ENCODE measurements at regions not wholly inside any gene's neighbourhood (a gene's known extent, or its start where the extent isn't known, plus 50 kb on each side); places are given as distances from the start of the nearest gene placed in this dataset.
"Not testable (repeated sequence)": the region's sequence is repeated elsewhere in the genome, so short reads cannot be mapped to it uniquely, and the experiment has no call there.

DNA sequence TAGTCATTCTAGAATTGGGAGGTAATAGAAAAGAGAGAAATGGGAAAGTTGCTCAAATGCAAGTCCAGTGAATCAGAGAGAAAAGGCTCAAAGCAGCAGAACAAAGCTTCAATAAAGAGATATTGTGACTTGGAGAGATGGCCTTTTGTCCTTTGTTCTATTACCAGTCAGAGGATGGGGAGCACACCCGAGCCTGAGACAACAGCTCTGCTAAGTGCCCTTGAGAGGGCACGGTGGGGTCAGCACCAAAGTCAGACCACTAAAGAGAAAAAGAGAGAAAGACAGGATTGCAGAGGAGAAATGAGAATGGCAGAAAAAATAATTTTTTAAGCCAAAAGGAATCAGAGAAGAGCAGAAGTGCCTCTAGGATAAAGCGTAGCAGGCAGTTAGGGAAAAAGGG, 553.1 kb downstream of the TTLL7 start:
- intact Hi-C loops (cut with DNase I); ATAC-seq; DNase-seq: not testable (repeated sequence)

DNA sequence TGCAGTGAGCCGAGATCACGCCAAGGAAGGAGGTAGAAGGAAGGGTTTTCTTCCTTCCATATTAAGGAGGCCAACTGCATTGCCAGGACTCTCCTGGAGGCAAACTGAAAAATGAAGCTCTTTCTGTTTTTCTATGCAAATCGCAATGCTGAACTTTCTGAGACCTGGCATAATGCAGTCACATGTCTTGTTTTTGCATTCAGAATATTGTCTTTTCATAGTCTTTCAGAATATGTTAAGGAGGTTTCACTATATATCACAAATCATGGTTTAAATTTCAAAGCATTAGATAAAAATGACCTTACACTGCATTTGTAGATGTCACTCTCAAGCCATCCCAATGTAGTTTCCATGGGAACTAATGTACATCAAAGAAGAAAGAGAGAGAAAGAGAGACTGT, 556.5 kb downstream of the TTLL7 start:
- intact Hi-C loops (cut with DNase I); ATAC-seq; DNase-seq: not testable (repeated sequence)

DNA sequence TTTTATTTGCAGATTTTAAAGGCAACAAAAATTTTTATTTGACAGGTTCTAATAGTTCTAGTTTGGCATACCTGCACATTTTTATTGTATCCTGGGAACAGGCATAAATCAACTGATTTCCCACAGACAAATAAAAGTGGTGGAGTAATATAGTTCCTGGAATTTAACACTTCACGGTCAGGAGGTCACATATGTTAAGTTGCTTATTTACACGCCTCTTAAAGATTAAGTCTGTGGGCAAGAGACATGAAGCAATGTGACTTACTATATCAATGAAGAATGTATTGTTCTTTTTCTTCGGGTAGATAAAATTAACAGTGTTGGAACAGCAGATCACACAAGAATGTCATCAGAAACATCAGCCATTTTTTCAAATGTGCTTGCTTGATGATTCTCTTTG, 558.3 kb downstream of the TTLL7 start:
- ATAC-seq; intact Hi-C loops (cut with DNase I); DNase-seq: not testable (repeated sequence)

DNA sequence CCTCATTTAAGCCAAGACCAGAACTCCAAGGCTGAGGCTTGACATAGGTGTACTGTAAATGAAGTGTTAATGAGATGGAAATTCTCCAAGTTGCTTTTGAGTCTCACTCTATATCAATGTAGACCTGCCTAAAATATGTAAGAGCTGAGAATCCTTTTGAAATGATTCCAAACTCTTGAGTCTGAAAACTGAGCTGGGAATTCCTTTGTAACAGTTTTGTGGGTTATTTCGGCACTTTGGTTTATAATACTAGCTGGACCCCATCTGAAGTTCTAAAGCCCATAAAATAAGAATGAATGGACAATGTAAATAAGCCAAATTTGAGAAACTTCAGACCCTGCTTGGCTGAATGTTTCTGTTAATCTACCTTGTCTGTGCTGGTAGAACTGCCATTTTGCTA, 558.9 kb downstream of the TTLL7 start:
- DNase-seq; ATAC-seq; intact Hi-C loops (cut with DNase I): not testable (repeated sequence)

DNA sequence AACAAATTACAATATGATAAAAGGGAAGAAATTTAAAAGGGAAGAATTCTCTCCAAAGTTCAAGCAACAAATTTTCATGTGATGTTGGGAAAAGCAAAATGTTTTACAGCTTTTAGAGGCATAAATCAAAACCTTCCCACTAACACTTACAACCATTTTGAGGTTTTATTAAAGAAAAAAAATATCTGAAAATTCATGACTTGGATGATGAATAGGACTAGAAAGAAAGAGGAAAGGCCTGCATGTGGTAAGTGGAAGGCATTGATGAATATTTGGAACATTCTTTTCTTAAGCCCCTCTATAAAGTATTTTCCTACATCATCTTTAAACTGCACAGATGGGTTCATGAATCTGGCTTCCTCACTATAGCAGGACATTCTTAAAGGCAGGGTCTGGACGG, 560.6 kb downstream of the TTLL7 start:
- ATAC-seq; DNase-seq; intact Hi-C loops (cut with DNase I): not testable (repeated sequence)

DNA sequence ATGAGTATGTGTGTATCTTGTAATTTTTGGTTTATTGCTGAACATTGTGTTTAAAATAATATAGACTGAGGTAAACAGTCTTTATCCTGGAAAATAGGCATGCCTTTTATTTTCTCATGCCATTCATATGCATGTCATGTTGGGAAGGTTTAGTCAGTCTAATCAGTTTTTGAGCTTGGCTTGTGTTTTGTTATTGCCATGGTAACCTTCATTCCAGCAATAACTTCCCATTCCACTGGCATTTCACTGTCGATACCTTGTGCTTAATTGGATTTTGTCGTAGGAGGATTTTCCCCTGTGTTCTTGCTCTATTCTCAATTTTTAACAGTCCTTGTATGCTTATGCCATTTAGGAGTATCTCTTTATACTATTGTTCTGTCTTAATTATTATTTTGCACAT, 563.6 kb downstream of the TTLL7 start:
- peak in 1 of 2 donors; percentile 36 for ATAC-seq
- DNase-seq; intact Hi-C loops (cut with DNase I): not testable (repeated sequence)

DNA sequence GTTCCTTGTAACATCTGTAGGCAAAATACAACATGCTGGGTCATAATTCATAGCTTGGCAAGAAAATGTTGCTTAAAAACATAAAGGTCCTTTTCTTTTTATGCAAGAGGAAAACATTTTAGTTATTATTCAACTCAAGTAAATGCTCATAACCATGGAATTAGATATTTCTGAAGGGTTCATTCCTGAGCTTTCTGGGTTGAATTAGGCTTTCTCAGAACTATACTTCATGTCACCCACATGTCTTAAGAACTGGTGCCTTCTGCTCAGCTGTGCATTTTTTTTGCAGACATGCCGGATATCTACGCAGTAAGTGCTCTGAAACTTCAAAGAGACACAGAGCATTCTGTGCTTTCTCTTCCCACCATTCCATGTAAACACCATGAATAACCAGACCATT, 571.4 kb downstream of the TTLL7 start:
- ATAC-seq; intact Hi-C loops (cut with DNase I): not testable (repeated sequence)

DNA sequence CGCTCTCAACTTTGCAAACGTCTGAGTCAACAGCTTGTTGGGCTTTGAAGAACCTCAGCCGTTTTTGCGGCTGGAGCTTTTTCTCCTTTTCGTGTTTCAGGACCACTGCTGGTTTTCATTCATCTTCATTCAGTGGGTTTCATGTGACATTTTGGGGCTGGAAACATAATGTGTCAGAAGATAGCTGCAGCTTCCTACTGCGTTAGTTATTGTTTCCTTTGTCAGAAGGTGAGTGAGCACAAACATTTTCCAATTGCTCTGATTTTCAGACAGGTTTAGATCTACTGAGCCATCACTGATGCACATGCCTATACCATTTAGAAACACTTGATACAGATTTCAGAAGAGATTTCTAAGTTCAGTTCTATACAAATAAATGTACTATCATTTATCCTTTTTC, 575.5 kb downstream of the TTLL7 start:
- DNase-seq; ATAC-seq; intact Hi-C loops (cut with DNase I): not testable (repeated sequence)

More for the DNA sequence above, 571.4 kb downstream of the TTLL7 start:
- DNase-seq = not testable (repeated sequence)

DNA sequence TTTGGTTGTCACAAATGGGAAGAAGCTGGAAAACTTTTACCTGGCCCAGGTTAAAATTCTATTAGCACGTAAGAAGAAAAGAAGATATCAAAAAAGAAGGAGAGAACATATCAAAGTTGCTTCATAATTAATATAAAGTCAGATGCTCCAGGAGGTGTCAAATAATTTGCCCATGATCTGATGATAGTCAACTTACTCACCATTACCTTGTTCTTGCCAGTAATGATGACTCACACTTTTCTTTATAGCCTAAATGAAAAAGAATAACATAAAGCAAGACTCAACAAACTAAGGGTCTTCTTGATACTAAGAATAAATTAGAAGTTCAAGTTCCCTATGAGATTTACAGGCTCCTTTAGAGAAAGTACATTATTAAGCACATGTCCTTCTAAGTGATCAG, 580.4 kb downstream of the TTLL7 start:
- DNase-seq (no peak), ATAC-seq (no peak)
- intact Hi-C loops (cut with DNase I) = no loop called here

DNA sequence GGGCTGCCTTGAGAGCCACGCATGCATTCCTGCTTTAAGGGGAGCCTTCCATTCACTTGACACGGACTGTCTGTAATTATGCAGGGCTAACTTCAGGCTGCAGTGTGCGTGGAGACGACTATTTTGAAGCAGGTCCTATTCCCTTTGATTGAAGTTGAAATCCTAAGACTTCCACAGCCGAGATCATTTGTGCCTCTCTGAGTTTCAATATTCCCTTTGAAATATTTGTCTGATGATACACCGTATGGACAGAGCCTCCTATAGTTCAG, 585.2 kb downstream of the TTLL7 start:
- ATAC-seq; intact Hi-C loops (cut with DNase I); DNase-seq: not testable (repeated sequence)

DNA sequence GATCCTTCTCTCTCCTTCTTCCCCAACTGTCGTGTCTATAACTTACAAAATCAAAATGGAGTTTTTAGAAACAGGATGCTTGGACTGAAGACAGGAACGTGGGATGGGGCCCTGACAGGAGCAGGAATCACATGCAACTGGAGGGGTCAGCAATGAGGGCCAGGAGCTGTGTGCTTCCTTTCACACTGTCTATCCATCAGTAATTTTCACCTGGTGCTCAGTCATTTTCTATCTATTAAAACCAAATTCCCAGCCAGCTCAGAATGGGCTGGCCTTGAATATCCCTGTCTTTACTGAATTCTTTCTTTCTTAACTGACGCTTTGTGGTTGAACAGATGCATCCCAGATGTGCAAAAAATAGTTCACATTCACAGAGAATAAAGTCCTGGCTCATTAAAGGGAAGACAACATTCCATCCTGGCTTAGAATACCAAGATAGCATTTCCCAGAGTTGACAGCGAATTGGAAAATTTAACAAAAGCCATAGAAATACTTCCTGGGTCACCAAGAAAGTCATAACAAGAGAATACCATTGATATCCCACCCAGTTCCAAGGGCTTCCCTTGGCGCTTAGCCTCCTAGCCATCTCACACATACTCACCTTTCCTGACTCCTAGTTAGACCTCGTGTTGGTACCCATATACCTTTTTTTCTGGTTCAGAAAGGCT, 588.1 kb downstream of the TTLL7 start:
- intact Hi-C loops (cut with DNase I); DNase-seq: not testable (repeated sequence)

DNA sequence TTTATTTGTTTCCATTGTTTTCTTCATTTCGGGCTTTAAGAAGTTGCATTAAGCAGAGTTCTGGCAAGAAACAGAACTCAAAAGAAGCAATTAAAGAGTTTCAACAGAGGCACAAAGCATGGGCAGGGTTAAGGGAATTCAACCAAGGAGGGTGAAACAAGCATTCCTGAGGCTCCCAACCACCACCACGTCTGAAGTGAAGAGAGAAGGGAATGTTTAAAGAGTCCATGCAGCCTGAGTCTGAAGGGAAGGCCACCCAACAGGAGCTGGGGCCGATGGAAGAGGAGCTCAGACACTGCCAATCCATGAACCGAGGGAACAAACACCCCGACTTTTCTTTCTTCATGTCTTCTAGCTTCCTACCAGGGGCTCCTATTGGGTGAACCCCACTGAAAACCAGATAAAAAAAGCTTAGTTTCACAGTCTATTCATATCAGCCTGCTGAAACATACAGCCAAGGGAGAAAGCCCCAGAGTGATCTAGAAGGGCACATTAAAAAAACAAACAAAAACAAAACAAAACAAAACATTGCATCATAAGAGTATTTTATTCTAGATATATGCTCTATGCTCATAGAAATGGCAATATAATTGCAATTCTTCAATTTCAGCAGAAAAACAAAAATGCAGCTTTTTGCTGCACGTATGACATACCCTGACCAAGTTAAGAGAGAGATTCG, 592.1 kb downstream of the TTLL7 start:
- DNase-seq; intact Hi-C loops (cut with DNase I): not testable (repeated sequence)
- ATAC-seq = peak in 1 of 2 donors; percentile 19

More for the DNA sequence above, 588.1 kb downstream of the TTLL7 start:
- not testable (repeated sequence) for ATAC-seq

DNA sequence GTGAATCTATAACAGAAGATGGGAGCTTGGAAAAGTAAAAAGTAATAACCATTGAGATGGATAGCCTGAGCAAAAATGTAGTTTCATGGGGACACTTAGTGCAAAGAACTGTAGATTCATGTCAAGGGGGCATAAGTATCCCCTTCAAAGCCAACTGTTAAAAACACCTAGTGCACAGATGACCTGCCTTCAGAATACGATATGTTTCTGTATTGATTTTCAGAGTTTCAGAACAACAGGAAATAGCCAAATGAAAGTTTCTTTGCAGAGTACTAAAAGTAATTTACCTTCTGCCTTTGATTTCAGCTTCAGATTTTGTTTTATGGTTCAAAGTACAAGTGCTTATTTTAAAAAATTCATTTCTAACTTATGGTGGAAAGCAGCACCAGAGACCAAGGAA, 593.1 kb downstream of the TTLL7 start:
- intact Hi-C loops (cut with DNase I); DNase-seq; ATAC-seq: not testable (repeated sequence)

DNA sequence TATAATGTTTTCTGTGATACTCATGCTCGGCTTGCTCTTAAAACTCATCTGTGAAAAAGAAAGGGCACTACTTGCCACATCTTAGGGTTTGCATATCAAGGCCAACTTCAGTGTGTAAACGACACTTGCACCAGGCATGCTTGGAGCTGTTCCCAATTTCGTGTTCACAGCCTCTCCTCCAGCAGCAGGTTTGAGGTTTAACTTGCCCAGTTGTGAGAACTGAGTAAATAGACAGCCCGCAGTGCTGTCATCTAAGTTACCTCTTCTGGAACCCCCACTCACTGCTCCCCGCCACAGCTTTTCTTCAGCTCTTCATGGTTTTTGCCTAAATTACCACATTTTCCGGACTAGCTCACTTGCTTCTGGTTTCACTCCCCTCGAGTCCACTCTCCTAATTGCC, 595.4 kb downstream of the TTLL7 start:
- DNase-seq; ATAC-seq; intact Hi-C loops (cut with DNase I): not testable (repeated sequence)

DNA sequence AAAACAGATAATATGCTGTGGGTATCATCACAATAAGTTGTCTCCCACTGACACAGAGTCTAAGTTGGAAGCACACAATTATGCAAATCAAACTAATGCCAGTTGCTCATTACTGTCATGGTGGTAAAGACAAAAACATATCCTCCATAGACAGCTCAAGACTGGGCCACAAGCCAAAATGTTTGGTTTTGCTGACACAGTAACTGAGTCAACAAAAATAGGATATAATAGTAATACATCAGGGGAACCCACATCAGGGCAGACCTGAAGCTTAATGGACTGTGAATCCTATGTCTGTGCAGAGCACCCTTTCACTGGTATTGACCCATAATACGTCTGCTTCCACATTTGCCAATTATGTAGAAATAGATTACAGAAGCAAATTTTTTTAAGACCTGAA, 597.8 kb downstream of the TTLL7 start:
- DNase-seq; intact Hi-C loops (cut with DNase I); ATAC-seq: not testable (repeated sequence)

DNA sequence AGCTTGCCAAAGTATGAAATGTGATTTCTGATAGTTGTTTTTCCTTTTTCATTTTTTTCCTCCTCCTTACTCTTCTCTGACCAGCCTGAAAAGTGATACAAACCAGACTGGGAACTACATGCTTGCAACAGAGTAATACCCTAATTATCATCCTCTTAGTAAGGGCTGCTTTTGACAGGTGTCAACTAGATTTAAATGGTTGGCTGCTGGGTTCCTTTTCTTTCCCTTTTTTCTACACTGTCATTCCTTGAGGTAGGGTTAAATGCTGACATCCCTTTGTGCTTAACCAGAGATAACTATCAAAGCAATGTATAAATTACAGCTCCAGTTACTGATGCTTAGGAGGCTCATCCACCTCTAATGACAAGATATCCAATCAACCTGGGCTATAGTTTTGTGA, 598.8 kb downstream of the TTLL7 start:
- intact Hi-C loops (cut with DNase I); DNase-seq: not testable (repeated sequence)

DNA sequence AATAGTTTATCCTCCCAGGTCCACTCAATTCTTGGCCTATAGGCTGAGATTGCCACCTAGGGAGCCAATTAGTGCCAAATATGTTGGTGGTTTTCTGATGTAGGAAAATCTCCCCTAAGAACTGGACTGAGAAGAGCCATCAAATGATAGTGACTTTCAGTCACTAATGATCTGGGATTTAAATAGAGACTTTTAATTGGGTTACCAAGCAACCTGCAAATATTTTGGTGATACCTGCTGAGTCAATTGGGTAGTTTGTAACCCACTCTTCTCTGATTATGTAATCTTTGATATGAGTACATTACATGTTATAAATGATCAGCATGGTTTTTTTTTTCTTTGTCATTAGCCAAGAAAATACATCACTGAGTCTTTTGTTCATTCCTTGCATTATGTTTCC, 600.8 kb downstream of the TTLL7 start:
- ATAC-seq; intact Hi-C loops (cut with DNase I); DNase-seq: not testable (repeated sequence)

More for the DNA sequence above, 598.8 kb downstream of the TTLL7 start:
- not testable (repeated sequence) for ATAC-seq

DNA sequence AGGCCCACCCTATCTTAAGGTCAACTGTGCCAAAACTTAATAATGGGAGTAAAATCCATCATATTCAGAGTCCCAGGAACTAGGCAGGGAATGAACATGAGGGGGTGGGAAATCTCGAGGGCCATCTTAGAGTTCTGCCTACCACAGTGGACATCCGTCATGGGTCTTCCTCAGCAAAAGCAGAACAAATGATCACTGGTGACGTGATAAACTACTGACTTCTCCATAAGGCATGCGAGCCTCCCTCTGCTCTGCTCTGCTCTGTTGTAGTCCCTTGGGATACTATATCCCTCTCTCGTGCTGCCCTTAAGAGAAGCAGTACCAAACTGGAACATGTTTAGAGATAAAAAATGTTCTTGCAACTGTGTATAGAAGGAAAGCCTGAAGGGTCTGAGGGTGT, 603.8 kb downstream of the TTLL7 start:
- intact Hi-C loops (cut with DNase I); DNase-seq; ATAC-seq: not testable (repeated sequence)

DNA sequence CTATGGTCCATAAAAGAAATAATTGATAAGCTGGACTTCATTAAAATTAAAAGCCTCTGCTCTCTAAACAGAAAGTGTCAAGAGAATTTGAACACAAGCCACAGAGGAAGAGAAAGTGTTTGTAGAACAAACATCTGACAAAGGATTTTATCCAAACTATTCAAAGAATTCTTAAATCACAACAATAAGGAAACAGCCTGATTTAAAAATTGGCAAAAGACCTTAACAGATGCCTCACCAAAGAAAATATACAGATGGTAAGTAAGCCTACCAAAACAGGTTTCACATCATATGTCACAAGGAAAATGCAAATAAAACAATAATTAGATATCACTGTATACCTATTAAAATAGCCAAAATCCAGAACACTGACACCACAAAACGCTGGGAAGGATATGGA, 612.0 kb downstream of the TTLL7 start:
- ATAC-seq; DNase-seq; intact Hi-C loops (cut with DNase I): not testable (repeated sequence)

DNA sequence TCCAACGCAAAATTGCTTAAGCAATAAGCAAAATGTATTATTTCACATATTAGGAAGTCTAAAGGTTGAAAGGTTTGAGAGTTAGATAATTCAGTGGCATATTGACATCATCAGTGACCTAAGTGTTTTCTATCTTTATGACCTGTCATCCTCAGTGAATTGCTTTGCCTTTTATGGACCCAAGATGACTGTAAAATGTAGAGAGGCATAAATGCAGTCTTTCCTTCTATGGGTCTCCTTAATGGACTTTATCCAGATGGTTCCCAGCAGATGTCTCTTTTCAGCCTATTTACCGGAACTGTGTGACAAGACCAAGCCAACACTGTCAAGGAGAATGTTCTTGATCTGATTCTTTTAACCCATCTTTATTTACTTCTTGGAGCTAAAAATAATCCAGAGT, 615.8 kb downstream of the TTLL7 start:
- intact Hi-C loops (cut with DNase I); DNase-seq; ATAC-seq: not testable (repeated sequence)

Measured in left cardiac atrium (tissue), 4 donors.